Muscle of arm (tissue), 1 donor: ENCODE measurements at regions not wholly inside any gene's neighbourhood (a gene's known extent, or its start where the extent isn't known, plus 50 kb on each side); places are given as distances from the start of the nearest gene placed in this dataset.

Experiments used
- DNase-seq: peaks from one replicate; pipeline ENCODE4 v3.0.0-alpha.2; 2013

GRCh38 chr1:38456531-38456876 lies 403.1 kb downstream of the RRAGC start:
- no peak for DNase-seq

GRCh38 chr1:38455829-38456530 lies 403.6 kb downstream of the RRAGC start:
- DNase-seq = no peak

- DNase-seq = no peak
Measured at GRCh38 chr1:38454749-38455441, 404.7 kb downstream of the RRAGC start.

GRCh38 chr1:38454236-38454635 lies 405.3 kb downstream of the RRAGC start:
- no peak for DNase-seq

- no peak for DNase-seq
Measured at GRCh38 chr1:38452246-38452645, 405.7 kb upstream of the POU3F1 start.

- no peak for DNase-seq
Measured at GRCh38 chr1:38451541-38451993, 405.0 kb upstream of the POU3F1 start.

- DNase-seq = no peak
Measured at GRCh38 chr1:38448893-38449292, 402.3 kb upstream of the POU3F1 start.

GRCh38 chr1:38446936-38447335 lies 400.3 kb upstream of the POU3F1 start:
- DNase-seq = no peak

- DNase-seq = no peak
Measured at GRCh38 chr1:38444770-38445442, 398.3 kb upstream of the POU3F1 start.

GRCh38 chr1:38444311-38444710 lies 397.7 kb upstream of the POU3F1 start:
- DNase-seq = no peak

GRCh38 chr1:38440402-38440801 lies 393.8 kb upstream of the POU3F1 start:
- DNase-seq = no peak

- no peak for DNase-seq
Measured at GRCh38 chr1:38436749-38437148, 390.2 kb upstream of the POU3F1 start.

GRCh38 chr1:38436006-38436405 lies 389.4 kb upstream of the POU3F1 start:
- DNase-seq = no peak

GRCh38 chr1:38433084-38433722 lies 386.6 kb upstream of the POU3F1 start:
- no peak for DNase-seq

GRCh38 chr1:38431535-38432376 lies 385.2 kb upstream of the POU3F1 start:
- no peak for DNase-seq

GRCh38 chr1:38430949-38431348 lies 384.4 kb upstream of the POU3F1 start:
- DNase-seq = no peak

GRCh38 chr1:38424677-38425076 lies 378.1 kb upstream of the POU3F1 start:
- no peak for DNase-seq

- DNase-seq = no peak
Measured at GRCh38 chr1:38420666-38421065, 374.1 kb upstream of the POU3F1 start.

- DNase-seq = no peak
Measured at GRCh38 chr1:38418195-38419030, 371.8 kb upstream of the POU3F1 start.

- DNase-seq = no peak
Measured at GRCh38 chr1:38403667-38404066, 357.1 kb upstream of the POU3F1 start.
